ENCODE measurements at regions not wholly inside any gene's neighbourhood (a gene's known extent, or its start where the extent isn't known, plus 50 kb on each side); places are given as distances from the start of the nearest gene placed in this dataset.

GRCh38 chr14:44712024-44712815, 205.1 kb upstream of the FSCB start:
- peak; percentile 28 for DNase-seq

GRCh38 chr14:44701563-44702263, 194.6 kb upstream of the FSCB start:
- no peak for DNase-seq

- DNase-seq: no peak
Observed at GRCh38 chr14:44700694-44701093, 193.6 kb upstream of the FSCB start.

GRCh38 chr14:44700184-44700583, 193.1 kb upstream of the FSCB start:
- DNase-seq: no peak

GRCh38 chr14:44699391-44699790, 192.3 kb upstream of the FSCB start:
- no peak for DNase-seq

GRCh38 chr14:44669496-44669895, 162.4 kb upstream of the FSCB start:
- no peak for DNase-seq

GRCh38 chr14:44663136-44663535, 156.1 kb upstream of the FSCB start:
- DNase-seq: no peak

- DNase-seq: no peak
Observed at GRCh38 chr14:44662250-44662891, 155.3 kb upstream of the FSCB start.

- no peak for DNase-seq
Observed at GRCh38 chr14:44658389-44658696, 151.3 kb upstream of the FSCB start.

- peak; percentile 50 for DNase-seq
Observed at GRCh38 chr14:44657696-44658388, 150.8 kb upstream of the FSCB start.

GRCh38 chr14:44657203-44657602, 150.1 kb upstream of the FSCB start:
- no peak for DNase-seq

GRCh38 chr14:44654591-44654990, 147.5 kb upstream of the FSCB start:
- no peak for DNase-seq

- DNase-seq: no peak
Observed at GRCh38 chr14:44653641-44654040, 146.6 kb upstream of the FSCB start.

- no peak for DNase-seq
Observed at GRCh38 chr14:44652640-44653039, 145.6 kb upstream of the FSCB start.

- no peak for DNase-seq
Observed at GRCh38 chr14:44649061-44649460, 142.0 kb upstream of the FSCB start.

GRCh38 chr14:44640416-44640815, 133.3 kb upstream of the FSCB start:
- no peak for DNase-seq

- no peak for DNase-seq
Observed at GRCh38 chr14:44639781-44640385, 132.8 kb upstream of the FSCB start.

- DNase-seq: no peak
Observed at GRCh38 chr14:44634692-44635091, 127.6 kb upstream of the FSCB start.

- no peak for DNase-seq
Observed at GRCh38 chr14:44626423-44626822, 119.3 kb upstream of the FSCB start.

- no peak for DNase-seq
Observed at GRCh38 chr14:44625098-44625497, 118.0 kb upstream of the FSCB start.

- DNase-seq: no peak
Observed at GRCh38 chr14:44620121-44621019, 113.3 kb upstream of the FSCB start.

Measured in left kidney (tissue), 1 donor.